CD14-positive monocyte (primary cell): ENCODE measurements at regions not wholly inside any gene's neighbourhood (a gene's known extent, or its start where the extent isn't known, plus 50 kb on each side); places are given as distances from the start of the nearest gene placed in this dataset.
"Not testable (repeated sequence)": the region's sequence is repeated elsewhere in the genome, so short reads cannot be mapped to it uniquely, and the experiment has no call there.

Experiments
- DNase-seq, 3 donors: peaks; one replicate each; pipeline ENCODE4 v3.0.0-alpha.2; 2011 to 2022
- H2AFZ ChIP-seq: 2 replicates; pipeline ENCODE4 v1.6.0; 2012; ENCODE audit warnings: mild to moderate bottlenecking, low read depth, low read length, inconsistent platforms; ENCODE audit not compliant: insufficient read depth, poor library complexity, severe bottlenecking
- H3K27ac ChIP-seq, 2 donors: 1 replicate in 1 of 2; 2 replicates in 1 of 2; pipeline ENCODE4 v1.5.1; 2012 to 2013; ENCODE audit warnings: low read length in 2 of 2, control low read depth in 1 of 2, inconsistent platforms in 1 of 2, low read depth in 1 of 2, mild to moderate bottlenecking in 1 of 2
- H3K27me3 ChIP-seq, 2 donors: one replicate each; pipeline versions ENCODE4 v1.6.0 to v1.6.1; 2011 to 2013; ENCODE audit warnings: low read length in 2 of 2; ENCODE audit not compliant: control insufficient read depth in 2 of 2, insufficient read depth in 2 of 2
- H3K36me3 ChIP-seq, 2 donors: replicated peaks in 1 of 2; 1 replicate in 1 of 2; 2 replicates in 1 of 2; pipeline versions ENCODE4 v1.5.1 to v1.6.1; 2012 to 2013; ENCODE audit warnings: low read length in 2 of 2, control low read depth in 1 of 2, inconsistent platforms in 1 of 2, mild to moderate bottlenecking in 1 of 2; ENCODE audit not compliant: insufficient read depth in 2 of 2, control insufficient read depth in 1 of 2
- H3K4me1 ChIP-seq, 2 donors: 1 replicate in 1 of 2; 2 replicates in 1 of 2; pipeline versions ENCODE4 v1.5.1 to v1.6.1; 2012 to 2013; ENCODE audit warnings: low read length in 2 of 2, control low read depth in 1 of 2, inconsistent platforms in 1 of 2, mild to moderate bottlenecking in 1 of 2, moderate library complexity in 1 of 2; ENCODE audit not compliant: insufficient read depth in 2 of 2, control insufficient read depth in 1 of 2
- H3K4me2 ChIP-seq: replicated peaks from 2 replicates; pipeline ENCODE3; 2012; ENCODE audit warnings: low read length, moderate library complexity, mild to moderate bottlenecking; ENCODE audit not compliant: poor library complexity, severe bottlenecking; ENCODE audit errors: extremely low read depth
- H3K4me3 ChIP-seq, 3 experiments: fragments of 200-600 bp in 1 of 3; sonication (generic) in 1 of 3; replicated peaks in 1 of 3; 1 replicate in 2 of 3; 2 replicates in 1 of 3; pipeline ENCODE4 v1.5.1; 2011 to 2013; ENCODE audit warnings: low read length in 3 of 3, mild to moderate bottlenecking in 3 of 3, control low read depth in 2 of 3, low read depth in 2 of 3, inconsistent platforms in 1 of 3, moderate library complexity in 1 of 3
- H3K79me2 ChIP-seq: 2 replicates; pipeline ENCODE4 v1.6.0; 2012; ENCODE audit warnings: mild to moderate bottlenecking, control low read depth, inconsistent platforms, low read length, moderate library complexity; ENCODE audit not compliant: insufficient read depth
- H3K9ac ChIP-seq: 2 replicates; pipeline ENCODE4 v1.6.0; 2017; ENCODE audit warnings: low read length, mild to moderate bottlenecking; ENCODE audit not compliant: insufficient read depth, poor library complexity, severe bottlenecking
- H3K9me3 ChIP-seq, 2 donors: replicated peaks in 1 of 2; 1 replicate in 1 of 2; 2 replicates in 1 of 2; pipeline versions ENCODE4 v1.5.1 to v1.6.1; 2012 to 2013; ENCODE audit warnings: low read length in 2 of 2, control low read depth in 1 of 2; ENCODE audit not compliant: control insufficient read depth in 1 of 2, insufficient read depth in 1 of 2
- H4K20me1 ChIP-seq: 2 replicates; pipeline ENCODE4 v1.6.0; 2012; ENCODE audit warnings: mild to moderate bottlenecking, low read length, control low read depth, moderate library complexity; ENCODE audit not compliant: insufficient read depth
- H3K27ac Mint-ChIP-seq, 7 donors: one replicate each; pipeline ENCODE4 v1.8.0; 2020; ENCODE audit warnings: mild to moderate bottlenecking in 7 of 7, mixed read lengths in 7 of 7, moderate library complexity in 6 of 7, inconsistent platforms in 2 of 7
- H3K27me3 Mint-ChIP-seq, 3 donors: one replicate each; pipeline ENCODE4 v1.8.0; 2021 to 2022; ENCODE audit warnings: low read depth in 3 of 3, mild to moderate bottlenecking in 3 of 3, mixed read lengths in 3 of 3, moderate library complexity in 3 of 3, inconsistent platforms in 1 of 3
- H3K36me3 Mint-ChIP-seq, 2 donors: one replicate each; pipeline ENCODE4 v1.8.0; 2020; ENCODE audit warnings: mixed read lengths in 2 of 2, inconsistent platforms in 1 of 2, mild to moderate bottlenecking in 1 of 2
- H3K4me1 Mint-ChIP-seq: one replicate; pipeline ENCODE4 v1.8.0; 2020; ENCODE audit warnings: mild to moderate bottlenecking, mixed read lengths
- H3K4me3 Mint-ChIP-seq, 2 donors: one replicate each; pipeline ENCODE4 v1.8.0; 2020; ENCODE audit warnings: mild to moderate bottlenecking in 2 of 2, mixed read lengths in 2 of 2, moderate library complexity in 1 of 2
- H3K9me3 Mint-ChIP-seq, 7 donors: one replicate each; pipeline ENCODE4 v1.8.0; 2020 to 2022; ENCODE audit warnings: mixed read lengths in 7 of 7, mild to moderate bottlenecking in 6 of 7, moderate library complexity in 6 of 7, inconsistent platforms in 2 of 7
- CTCF ChIP-seq: fragments of 200-600 bp; IDR thresholded peaks from one replicate; pipeline ENCODE4 v1.8.0; 2022; ENCODE audit warnings: antibody characterized with exemption, mild to moderate bottlenecking
- WGBS: methylation state at CpG from one replicate; pipeline ENCODE4 v1.1.5; 2013; ENCODE audit warnings: missing lambda C conversion rate; ENCODE audit not compliant: insufficient coverage; 5-methylcytosine and 5-hydroxymethylcytosine counted together
- intact Hi-C, 2 donors: fragments of 100-400 bp; cut with micrococcal nuclease; formaldehyde crosslinking; loops; one replicate each; pipeline versions ENCODE4 v1.15.0 to v1.15.1; 2023

- Histone ChIP-seq H4K20me1 (no peaks in the 10 kb centered on the region), H3K27me3 (no peaks in the 10 kb centered on the region), H3K9me3 (peaks cover 11 to 14% of the 10 kb centered on the region in 2 donors), H3K79me2 (no peaks in the 10 kb centered on the region), H3K4me3 (no peak overlapping the region), H3K4me1 (no peaks in the 10 kb centered on the region), H3K4me2 (no peak overlapping the region), H3K36me3 (no peaks in the 10 kb centered on the region), H2AFZ (no peak overlapping the region), H3K27ac (no peak overlapping the region), H3K9ac (no peak overlapping the region)
- no peaks in the 10 kb centered on the region for H3K36me3 Mint-ChIP-seq
- DNase-seq, result no peak
- peaks cover 5 to 28% (median 14%) of the 10 kb centered on the region in 7 donors for H3K9me3 Mint-ChIP-seq
- no peak overlapping the region for H3K4me3 Mint-ChIP-seq
- 92% methylated on average over 2 of the region's 4 CpGs for WGBS
- peaks cover 0 to 2% (median 1%) of the 10 kb centered on the region in 3 donors for H3K27me3 Mint-ChIP-seq
- intact Hi-C loops, result no loop called here
- H3K27ac Mint-ChIP-seq, result no peak overlapping the region
- no peak for TF ChIP-seq CTCF
- H3K4me1 Mint-ChIP-seq, result no peaks in the 10 kb centered on the region
Measured at GRCh38 chr4:79697444-79697843, 289.4 kb upstream of the GK2 start.

GRCh38 chr4:79696534-79696933, 288.5 kb upstream of the GK2 start:
- no CpG with 5 or more reads among the region's 3 CpGs for WGBS
- not testable (repeated sequence) for H3K4me2 ChIP-seq, H3K27me3 Mint-ChIP-seq

More at GRCh38 chr4:79696534-79696933, 288.5 kb upstream of the GK2 start:
- H3K79me2 ChIP-seq, H3K27ac Mint-ChIP-seq, intact Hi-C loops, H3K4me1 ChIP-seq, H3K4me3 Mint-ChIP-seq, DNase-seq, H4K20me1 ChIP-seq, H3K36me3 Mint-ChIP-seq, H3K27ac ChIP-seq, H3K4me3 ChIP-seq, H3K9ac ChIP-seq, H2AFZ ChIP-seq, H3K4me1 Mint-ChIP-seq, H3K27me3 ChIP-seq, H3K36me3 ChIP-seq: not testable (repeated sequence)
- peaks cover 11 to 14% of the 10 kb centered on the region in 2 donors for H3K9me3 ChIP-seq
- H3K9me3 Mint-ChIP-seq, result peaks cover 5 to 28% (median 13%) of the 10 kb centered on the region in 7 donors
